ENCODE measurements at regions not wholly inside any gene's neighbourhood (a gene's known extent, or its start where the extent isn't known, plus 50 kb on each side); places are given as distances from the start of the nearest gene placed in this dataset.

DNA sequence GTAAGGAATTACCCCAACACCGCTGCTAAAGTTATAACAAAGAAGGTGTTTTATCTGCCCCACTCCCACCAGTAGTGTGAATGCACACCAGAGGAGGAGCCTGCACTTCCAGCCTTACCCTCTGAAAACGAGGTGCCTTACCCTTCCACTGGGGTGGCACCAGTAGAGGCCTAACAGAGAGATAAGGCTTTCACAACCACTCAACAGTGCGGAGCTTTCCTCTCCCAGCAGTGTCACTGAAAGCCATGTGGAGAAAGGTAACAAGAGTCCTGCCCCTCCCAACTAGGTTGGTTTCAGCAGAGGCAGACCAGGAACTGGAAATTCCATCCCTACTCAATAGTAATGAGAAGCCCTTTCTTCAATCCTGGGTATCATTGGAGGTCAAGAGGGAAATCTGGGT is 539.2 kb downstream of the VGLL3 start:
- DNase-seq, result no peak
- TF ChIP-seq POLR2A (IDR thresholded peaks at IDR 0.05), result no peak
- TF ChIP-seq, protein P1, sequence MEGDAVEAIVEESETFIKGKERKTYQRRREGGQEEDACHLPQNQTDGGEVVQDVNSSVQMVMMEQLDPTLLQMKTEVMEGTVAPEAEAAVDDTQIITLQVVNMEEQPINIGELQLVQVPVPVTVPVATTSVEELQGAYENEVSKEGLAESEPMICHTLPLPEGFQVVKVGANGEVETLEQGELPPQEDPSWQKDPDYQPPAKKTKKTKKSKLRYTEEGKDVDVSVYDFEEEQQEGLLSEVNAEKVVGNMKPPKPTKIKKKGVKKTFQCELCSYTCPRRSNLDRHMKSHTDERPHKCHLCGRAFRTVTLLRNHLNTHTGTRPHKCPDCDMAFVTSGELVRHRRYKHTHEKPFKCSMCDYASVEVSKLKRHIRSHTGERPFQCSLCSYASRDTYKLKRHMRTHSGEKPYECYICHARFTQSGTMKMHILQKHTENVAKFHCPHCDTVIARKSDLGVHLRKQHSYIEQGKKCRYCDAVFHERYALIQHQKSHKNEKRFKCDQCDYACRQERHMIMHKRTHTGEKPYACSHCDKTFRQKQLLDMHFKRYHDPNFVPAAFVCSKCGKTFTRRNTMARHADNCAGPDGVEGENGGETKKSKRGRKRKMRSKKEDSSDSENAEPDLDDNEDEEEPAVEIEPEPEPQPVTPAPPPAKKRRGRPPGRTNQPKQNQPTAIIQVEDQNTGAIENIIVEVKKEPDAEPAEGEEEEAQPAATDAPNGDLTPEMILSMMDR (IDR thresholded peaks at IDR 0.05 in 8 of 11, conservative IDR thresholded peaks at IDR 0.05 in 3 of 11), result no peak
- TF ChIP-seq POLR2AphosphoS5 (IDR thresholded peaks at IDR 0.05), result no peak
- H3K4me1 ChIP-seq, result no peaks in the 10 kb centered on the region
- no peaks in the 10 kb centered on the region for H3K27me3 ChIP-seq (replicated peaks in 1 of 7)
- no peak overlapping the region for H3K27ac ChIP-seq
- 55 to 74% (median 70%) methylated on average over 2 to 3 of the region's 3 CpGs for WGBS, 5 donors
- intact Hi-C loops (cut with DNase I; ENCODE audit: low total_unique reads), result no loop called here
- H3K36me3 ChIP-seq, result no peaks in the 10 kb centered on the region
- no peak overlapping the region for H3K4me3 ChIP-seq
- H3K9me3 ChIP-seq, result no peaks in the 10 kb centered on the region

DNA sequence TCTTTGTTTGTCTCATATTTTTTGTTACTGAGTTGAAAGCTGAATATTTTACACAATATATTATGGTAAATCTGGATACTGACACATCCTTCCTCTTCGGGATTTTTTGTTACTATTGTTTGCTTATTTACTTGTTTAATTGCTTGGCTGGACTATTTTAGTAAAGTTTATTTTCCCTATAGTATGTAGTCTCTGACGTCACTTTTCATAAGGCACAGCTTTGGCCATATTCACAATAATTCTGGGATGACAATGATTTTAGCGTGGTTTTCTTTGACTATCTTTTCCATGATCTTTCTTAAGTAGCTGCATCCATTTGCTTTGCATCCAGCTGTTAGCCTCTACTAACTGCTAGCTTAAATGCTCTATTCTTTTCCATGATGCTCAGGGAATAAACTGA is 552.4 kb downstream of the VGLL3 start:
- H3K4me1 ChIP-seq, result no peaks in the 10 kb centered on the region
- H3K9me3 ChIP-seq, result no peaks in the 10 kb centered on the region
- 83 to 86% (median 85%) methylated on average over 3 of the region's 3 CpGs for WGBS, 5 donors
- no peaks in the 10 kb centered on the region for H3K36me3 ChIP-seq
- TF ChIP-seq POLR2AphosphoS5 (IDR thresholded peaks at IDR 0.05), result no peak
- TF ChIP-seq, protein P1 (IDR thresholded peaks at IDR 0.05 in 8 of 11, conservative IDR thresholded peaks at IDR 0.05 in 3 of 11), result no peak
- no peak for TF ChIP-seq POLR2A (IDR thresholded peaks at IDR 0.05)
- intact Hi-C loops (cut with DNase I; ENCODE audit: low total_unique reads), result no loop called here
- DNase-seq, result no peak
- no peak overlapping the region for H3K4me3 ChIP-seq
- no peak overlapping the region for H3K27ac ChIP-seq
- H3K27me3 ChIP-seq (replicated peaks in 1 of 7), result no peaks in the 10 kb centered on the region

- no peak for TF ChIP-seq POLR2AphosphoS5 (IDR thresholded peaks at IDR 0.05)
- H3K4me3 ChIP-seq, result no peak overlapping the region
- intact Hi-C loops (cut with DNase I; ENCODE audit: low total_unique reads), result no loop called here
- H3K9me3 ChIP-seq, result peaks cover 0 to 26% (median 11%) of the 10 kb centered on the region in 8 donors
- H3K27ac ChIP-seq, result no peak overlapping the region
- no peaks in the 10 kb centered on the region for H3K4me1 ChIP-seq
- no peak for DNase-seq
- H3K36me3 ChIP-seq, result no peaks in the 10 kb centered on the region
- WGBS, 5 donors, result 69 to 76% (median 74%) methylated on average over 2 of the region's 2 CpGs
- H3K27me3 ChIP-seq (replicated peaks in 1 of 7), result no peaks in the 10 kb centered on the region
These were observed 563.6 kb downstream of the VGLL3 start for GRCh38 chr3:86427343-86427742.

DNA sequence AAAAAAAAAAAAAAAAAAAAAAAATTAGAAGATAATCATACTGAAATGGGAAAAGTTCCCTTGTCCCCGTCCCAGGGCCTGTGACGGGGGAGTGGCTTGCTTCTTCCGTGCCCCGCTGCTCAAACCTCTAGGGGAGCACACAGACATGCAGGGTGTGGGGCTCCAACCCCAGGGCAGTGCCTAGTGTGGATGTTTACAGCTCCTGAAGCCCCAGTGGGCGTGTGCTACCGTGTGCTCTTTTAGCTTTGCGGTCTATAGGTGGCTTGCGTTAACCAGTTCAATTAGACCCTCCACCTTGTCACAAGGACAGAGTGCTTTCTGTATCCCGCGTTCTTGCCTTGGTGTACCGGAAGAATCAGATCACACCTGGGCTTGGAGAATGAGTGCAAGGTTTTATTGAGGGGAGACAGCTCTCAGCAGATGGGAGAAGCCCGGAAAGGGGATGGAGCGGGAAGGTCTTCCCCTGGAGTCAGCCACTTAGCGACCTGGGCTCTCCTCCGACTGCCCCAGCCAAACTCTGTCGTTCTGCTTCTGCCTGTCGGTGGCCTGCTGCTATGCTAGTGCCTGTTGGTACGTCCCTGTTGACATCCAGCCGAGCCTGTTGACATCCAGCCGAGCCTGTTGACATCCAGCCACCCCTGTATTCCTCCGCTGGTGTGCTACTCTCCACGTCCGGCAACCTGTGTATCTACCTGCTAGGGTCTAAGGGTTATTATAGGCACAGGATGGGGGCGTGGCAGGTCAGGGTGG is 569.8 kb downstream of the VGLL3 start:
- Histone ChIP-seq H3K36me3 (no peaks in the 10 kb centered on the region), H3K4me3 (no peak overlapping the region), H3K4me1 (no peaks in the 10 kb centered on the region), H3K9me3 (peaks cover 0 to 34% (median 14%) of the 10 kb centered on the region in 8 donors), H3K27ac (no peak overlapping the region), H3K27me3 (replicated peaks in 1 of 7) (no peaks in the 10 kb centered on the region)
- DNase-seq, result no peak
- intact Hi-C loops (cut with DNase I; ENCODE audit: low total_unique reads), result no loop called here
- no peak for TF ChIP-seq POLR2AphosphoS5 (IDR thresholded peaks at IDR 0.05)
- no peak for TF ChIP-seq POLR2A (IDR thresholded peaks at IDR 0.05)
- TF ChIP-seq, protein P1 (IDR thresholded peaks at IDR 0.05 in 8 of 11, conservative IDR thresholded peaks at IDR 0.05 in 3 of 11), result no peak
- WGBS, 5 donors, result 85 to 89% (median 86%) methylated on average over 21 to 24 of the region's 24 CpGs
